Tibial nerve (tissue), 4 donors: ENCODE measurements at regions not wholly inside any gene's neighbourhood (a gene's known extent, or its start where the extent isn't known, plus 50 kb on each side); places are given as distances from the start of the nearest gene placed in this dataset.

Source experiments
- DNase-seq, 2 donors: peaks; one replicate each; pipeline ENCODE4 v3.0.0-alpha.2; 2019; ENCODE audit warnings: low spot score in 2 of 2
- H3K27ac ChIP-seq, 4 donors: fragments of 200-600 bp; sonication (generic) in 3 of 4; one replicate each; pipeline ENCODE4 v1.5.1; 2017 to 2019; ENCODE audit warnings: mild to moderate bottlenecking in 1 of 4
- H3K27me3 ChIP-seq, 2 donors: fragments of 200-600 bp; sonication (generic) in 1 of 2; one replicate each; pipeline versions ENCODE4 v1.5.1 to v1.6.0; 2017 to 2019
- H3K36me3 ChIP-seq, 3 donors: fragments of 200-600 bp; sonication (generic); one replicate each; pipeline ENCODE4 v1.5.1; 2018 to 2019
- H3K4me1 ChIP-seq, 4 donors: fragments of 200-600 bp; sonication (generic) in 3 of 4; one replicate each; pipeline ENCODE4 v1.5.1; 2017 to 2019
- H3K4me3 ChIP-seq, 4 donors: fragments of 200-600 bp; sonication (generic) in 3 of 4; one replicate each; pipeline ENCODE4 v1.5.1; 2017 to 2019; ENCODE audit warnings: mild to moderate bottlenecking in 1 of 4, moderate library complexity in 1 of 4
- H3K9me3 ChIP-seq, 4 donors: fragments of 200-600 bp; sonication (generic) in 3 of 4; one replicate each; pipeline ENCODE4 v1.5.1; 2017 to 2019
- CTCF ChIP-seq, 5 experiments: fragments of 200-600 bp in 3 of 5; fragments of 450-650 bp in 2 of 5; sonication (generic) in 3 of 5; IDR thresholded peaks; one replicate each; pipeline ENCODE4 v1.5.1; 2016 to 2019; ENCODE audit warnings: antibody characterized with exemption in 5 of 5, mild to moderate bottlenecking in 3 of 5, moderate library complexity in 2 of 5
- EP300 ChIP-seq, 2 donors: sonication (generic); formaldehyde crosslinking; IDR thresholded peaks; one replicate each; pipeline ENCODE4 v1.6.1; 2017; ENCODE audit warnings: antibody characterized with exemption in 2 of 2, mild to moderate bottlenecking in 1 of 2
- POLR2A ChIP-seq, 2 donors: fragments of 450-650 bp; IDR thresholded peaks; one replicate each; pipeline ENCODE4 v1.6.1; 2017; ENCODE audit warnings: antibody characterized with exemption in 2 of 2, mild to moderate bottlenecking in 2 of 2, moderate library complexity in 2 of 2
- WGBS, 2 donors: methylation state at CpG; one replicate each; pipeline ENCODE4 v1.1.5; 2018; 5-methylcytosine and 5-hydroxymethylcytosine counted together

GRCh38 chr19:28422791-28423650, 789.9 kb downstream of the UQCRFS1 start:
- Histone ChIP-seq H3K4me3 (no peak overlapping the region), H3K27ac (no peak overlapping the region), H3K4me1 (no peaks in the 10 kb centered on the region), H3K36me3 (no peaks in the 10 kb centered on the region), H3K9me3 (no peaks in the 10 kb centered on the region), H3K27me3 (no peaks in the 10 kb centered on the region)
- TF ChIP-seq POLR2A (IDR thresholded peaks at IDR 0.05) (no peak), CTCF (IDR thresholded peaks at IDR 0.05) (no peak), EP300 (IDR thresholded peaks at IDR 0.05) (no peak)
- DNase-seq = no peak
- 55 to 57% methylated on average over 6 of the region's 6 CpGs for WGBS, 2 donors

- WGBS, 2 donors = 83 to 88% methylated on average over 7 of the region's 7 CpGs
- no peaks in the 10 kb centered on the region for H3K27me3 ChIP-seq
Observed at GRCh38 chr19:28422046-28422445, 790.9 kb downstream of the UQCRFS1 start.

GRCh38 chr19:28420811-28421550, 792.0 kb downstream of the UQCRFS1 start:
- H3K4me3 ChIP-seq = no peak overlapping the region
- no peak for DNase-seq
- H3K27me3 ChIP-seq = no peaks in the 10 kb centered on the region
- WGBS, 2 donors = 70% methylated on average over 13 of the region's 13 CpGs
- H3K27ac ChIP-seq = no peak overlapping the region
- no peaks in the 10 kb centered on the region for H3K9me3 ChIP-seq
- H3K36me3 ChIP-seq = no peaks in the 10 kb centered on the region
- no peak for TF ChIP-seq CTCF (IDR thresholded peaks at IDR 0.05)
- no peak for TF ChIP-seq POLR2A (IDR thresholded peaks at IDR 0.05)
- TF ChIP-seq EP300 (IDR thresholded peaks at IDR 0.05) = no peak
- H3K4me1 ChIP-seq = no peaks in the 10 kb centered on the region

More at GRCh38 chr19:28422046-28422445, 790.9 kb downstream of the UQCRFS1 start:
- no peaks in the 10 kb centered on the region for H3K9me3 ChIP-seq
- DNase-seq = no peak
- TF ChIP-seq CTCF (IDR thresholded peaks at IDR 0.05) = no peak
- TF ChIP-seq POLR2A (IDR thresholded peaks at IDR 0.05) = no peak
- no peaks in the 10 kb centered on the region for H3K36me3 ChIP-seq
- no peaks in the 10 kb centered on the region for H3K4me1 ChIP-seq
- H3K4me3 ChIP-seq = no peak overlapping the region
- no peak overlapping the region for H3K27ac ChIP-seq

- TF ChIP-seq EP300 (IDR thresholded peaks at IDR 0.05) (no peak), POLR2A (IDR thresholded peaks at IDR 0.05) (no peak), CTCF (IDR thresholded peaks at IDR 0.05) (no peak)
- Histone ChIP-seq H3K9me3 (no peaks in the 10 kb centered on the region), H3K4me1 (no peaks in the 10 kb centered on the region), H3K4me3 (no peak overlapping the region), H3K27me3 (no peaks in the 10 kb centered on the region), H3K27ac (no peak overlapping the region), H3K36me3 (no peaks in the 10 kb centered on the region)
- DNase-seq = no peak
- 91 to 94% methylated on average over 2 of the region's 2 CpGs for WGBS, 2 donors
Observed at GRCh38 chr19:28419312-28419711, 793.6 kb downstream of the UQCRFS1 start.

- H3K27me3 ChIP-seq = no peaks in the 10 kb centered on the region
- no peaks in the 10 kb centered on the region for H3K9me3 ChIP-seq
- no peak overlapping the region for H3K4me3 ChIP-seq
- WGBS, 2 donors = 64 to 77% methylated on average over 5 of the region's 5 CpGs
- H3K27ac ChIP-seq = no peak overlapping the region
- H3K4me1 ChIP-seq = no peaks in the 10 kb centered on the region
- TF ChIP-seq CTCF (IDR thresholded peaks at IDR 0.05) = no peak
- no peaks in the 10 kb centered on the region for H3K36me3 ChIP-seq
- DNase-seq = no peak
Observed at GRCh38 chr19:28417361-28417760, 795.6 kb downstream of the UQCRFS1 start.
